Adrenal gland (tissue), 9 donors: ENCODE measurements at regions not wholly inside any gene's neighbourhood (a gene's known extent, or its start where the extent isn't known, plus 50 kb on each side); places are given as distances from the start of the nearest gene placed in this dataset.

Experiments used
- DNase-seq, 7 donors: peaks; one replicate each; pipeline ENCODE4 v3.0.0-alpha.2; 2019 to 2020
- H3K27ac ChIP-seq, 5 donors: fragments of 200-600 bp; sonication (generic) in 4 of 5; 1 replicate in 3 of 5; 2 replicates in 2 of 5; pipeline versions ENCODE4 v1.5.1 to v1.8.0; 2016 to 2020; ENCODE audit warnings: mild to moderate bottlenecking in 1 of 5
- H3K27me3 ChIP-seq: fragments of 200-600 bp; 2 replicates; pipeline ENCODE4 v1.8.0; 2021
- H3K36me3 ChIP-seq, 2 donors: fragments of 200-600 bp; replicated peaks in 1 of 2; 1 replicate in 1 of 2; 2 replicates in 1 of 2; pipeline versions ENCODE4 v1.5.1 to v1.8.0; 2018 to 2022
- H3K4me1 ChIP-seq, 2 donors: fragments of 200-600 bp; replicated peaks in 1 of 2; 1 replicate in 1 of 2; 2 replicates in 1 of 2; pipeline versions ENCODE4 v1.5.1 to v1.8.0; 2018 to 2021
- H3K4me3 ChIP-seq, 4 donors: fragments of 200-600 bp; sonication (generic) in 3 of 4; one replicate each; pipeline ENCODE4 v1.5.1; 2016 to 2018
- H3K9me3 ChIP-seq, 3 donors: fragments of 200-600 bp; sonication (generic) in 1 of 3; replicated peaks in 1 of 3; 1 replicate in 2 of 3; 2 replicates in 1 of 3; pipeline versions ENCODE4 v1.5.1 to v1.8.0; 2016 to 2021
- CTCF ChIP-seq, 6 experiments: fragments of 450-650 bp in 4 of 6; fragments of 200-600 bp in 2 of 6; sonication (generic) in 1 of 6; IDR thresholded peaks; 1 replicate in 5 of 6; 2 replicates in 1 of 6; pipeline versions ENCODE4 v1.5.1 to v1.8.0; 2016 to 2021; ENCODE audit warnings: antibody characterized with exemption in 6 of 6, mild to moderate bottlenecking in 2 of 6, moderate library complexity in 1 of 6
- POLR2A ChIP-seq, 2 donors: fragments of 450-650 bp; IDR thresholded peaks; one replicate each; pipeline ENCODE4 v1.6.1; 2017; ENCODE audit warnings: antibody characterized with exemption in 2 of 2, mild to moderate bottlenecking in 2 of 2, moderate library complexity in 1 of 2
- WGBS, 4 donors: extraction: QIAGEN DNeasy Blood & Tissue Kit in 2 of 4; methylation state at CpG; one replicate each; pipeline versions ENCODE4 v1.1.5 to v1.1.7; 2013 to 2017; 5-methylcytosine and 5-hydroxymethylcytosine counted together
- intact Hi-C, 2 donors: fragments of 100-400 bp; cut with DNase I; formaldehyde crosslinking; loops; one replicate each; pipeline versions ENCODE4 v1.14.1 to v1.15.0; 2022 to 2023
- donor health status: healthy with polysubstance abuse.
- donor health status: Bipolar disorder and iron deficiency.
- donor health status: DM: yes; HTN: yes; CAD: no.
- donor health status: DM: no; HTN: no; CAD: no.
- donor health status: DM: no; HTN: no; CAD: no.

- TF ChIP-seq POLR2A (IDR thresholded peaks at IDR 0.05): no peak
- no peak for TF ChIP-seq CTCF (IDR thresholded peaks at IDR 0.05)
- 25 to 46% (median 35%) methylated on average over 10 to 37 of the region's 37 CpGs for WGBS, 4 donors
- no peaks in the 10 kb centered on the region for H3K27me3 ChIP-seq
- H3K36me3 ChIP-seq: no peaks in the 10 kb centered on the region
- no peak overlapping the region for H3K27ac ChIP-seq
- intact Hi-C loops: no loop called here
- no peaks in the 10 kb centered on the region for H3K4me1 ChIP-seq
- peak overlapping the region in 1 of 4 donors; percentile 27 for H3K4me3 ChIP-seq
- no peaks in the 10 kb centered on the region for H3K9me3 ChIP-seq
- DNase-seq: peak; percentile 8 to 64 (median 28)
Measured at GRCh38 chr15:24878153-24878552, 76.6 kb upstream of the SNRPN start.

- no peaks in the 10 kb centered on the region for H3K27me3 ChIP-seq
- TF ChIP-seq CTCF (IDR thresholded peaks at IDR 0.05): no peak
- no peak for TF ChIP-seq POLR2A (IDR thresholded peaks at IDR 0.05)
- DNase-seq: no peak
- no peaks in the 10 kb centered on the region for H3K36me3 ChIP-seq
- no peak overlapping the region for H3K4me3 ChIP-seq
- WGBS, 4 donors: 59 to 79% (median 74%) methylated on average over 2 of the region's 2 CpGs
- no peak overlapping the region for H3K27ac ChIP-seq
- intact Hi-C loops: no loop called here
- no peaks in the 10 kb centered on the region for H3K9me3 ChIP-seq
- no peaks in the 10 kb centered on the region for H3K4me1 ChIP-seq
Measured at GRCh38 chr15:24879492-24879891, 75.3 kb upstream of the SNRPN start.

- Histone ChIP-seq H3K4me1 (no peaks in the 10 kb centered on the region), H3K27ac (no peak overlapping the region), H3K9me3 (no peaks in the 10 kb centered on the region), H3K36me3 (no peaks in the 10 kb centered on the region), H3K4me3 (no peak overlapping the region), H3K27me3 (no peaks in the 10 kb centered on the region)
- no peak for TF ChIP-seq POLR2A (IDR thresholded peaks at IDR 0.05)
- TF ChIP-seq CTCF (IDR thresholded peaks at IDR 0.05): no peak
- no peak for DNase-seq
- 78 to 81% (median 79%) methylated on average over 8 of the region's 8 CpGs for WGBS, 4 donors
- intact Hi-C loops: no loop called here
Measured at GRCh38 chr15:24880663-24881062, 74.1 kb upstream of the SNRPN start.

GRCh38 chr15:24886538-24886937, 68.2 kb upstream of the SNRPN start:
- intact Hi-C loops: no loop called here
- 65 to 78% (median 71%) methylated on average over 3 of the region's 3 CpGs for WGBS, 4 donors

More at GRCh38 chr15:24886538-24886937, 68.2 kb upstream of the SNRPN start:
- Histone ChIP-seq H3K9me3 (no peaks in the 10 kb centered on the region), H3K4me3 (no peak overlapping the region), H3K27me3 (no peaks in the 10 kb centered on the region), H3K4me1 (no peaks in the 10 kb centered on the region), H3K36me3 (no peaks in the 10 kb centered on the region), H3K27ac (no peak overlapping the region)
- TF ChIP-seq CTCF (IDR thresholded peaks at IDR 0.05): no peak
- no peak for TF ChIP-seq POLR2A (IDR thresholded peaks at IDR 0.05)
- DNase-seq: no peak
